Renal pelvis (tissue), 1 donor: ENCODE measurements at regions not wholly inside any gene's neighbourhood (a gene's known extent, or its start where the extent isn't known, plus 50 kb on each side); places are given as distances from the start of the nearest gene placed in this dataset.

Source experiments
- DNase-seq: peaks from one replicate; pipeline ENCODE4 v3.0.0-alpha.2; 2013

- no peak for DNase-seq
Measured at GRCh38 chr3:124671106-124671505, 59.1 kb upstream of the UMPS start.

DNA sequence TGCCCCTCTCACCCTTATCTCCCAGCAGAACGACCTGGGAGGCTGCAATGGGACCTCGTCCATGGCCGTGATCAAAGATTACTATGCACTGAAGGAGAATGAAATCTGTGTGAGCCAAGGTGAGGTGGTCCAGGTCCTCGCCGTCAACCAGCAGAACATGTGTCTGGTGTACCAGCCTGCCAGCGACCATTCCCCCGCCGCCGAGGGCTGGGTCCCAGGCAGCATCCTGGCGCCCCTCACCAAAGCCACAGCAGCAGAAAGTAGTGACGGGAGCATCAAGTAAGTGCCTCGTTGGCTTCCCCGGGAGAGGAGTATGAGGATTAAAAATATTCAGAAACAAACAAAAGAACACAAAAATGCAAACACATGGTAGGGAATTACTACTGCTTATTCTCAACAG, 55.9 kb upstream of the UMPS start:
- no peak for DNase-seq

DNA sequence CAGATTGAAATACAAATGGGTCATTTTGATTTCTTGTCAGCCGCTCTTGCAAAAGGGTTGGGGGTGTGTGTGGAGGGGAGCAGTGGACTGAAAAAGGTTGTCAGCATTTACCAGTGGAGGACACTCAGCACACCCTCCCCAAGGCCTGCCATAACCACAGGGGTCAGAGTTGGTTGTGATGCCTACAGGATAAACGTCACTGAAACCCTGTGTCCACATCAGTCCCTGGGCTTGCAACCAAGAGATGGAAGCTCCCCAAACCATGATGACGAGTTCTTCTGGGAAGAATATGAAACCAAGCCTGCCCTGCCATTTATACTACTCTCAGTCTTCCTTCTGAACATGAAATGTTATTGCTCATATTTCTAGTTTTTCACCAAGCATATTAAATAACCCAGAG, 54.0 kb upstream of the UMPS start:
- no peak for DNase-seq

GRCh38 chr3:124679048-124679638, 51.1 kb upstream of the UMPS start:
- DNase-seq: no peak
